DOHH2 (cell line): ENCODE measurements at regions not wholly inside any gene's neighbourhood (a gene's known extent, or its start where the extent isn't known, plus 50 kb on each side); places are given as distances from the start of the nearest gene placed in this dataset.

Experiments
- CTCF ChIP-seq: fragments of 200-600 bp; sonication (generic); IDR thresholded peaks from one replicate; pipeline ENCODE4 v1.5.1; 2014; ENCODE audit warnings: antibody characterized with exemption, mild to moderate bottlenecking, low read depth, low read length; ENCODE audit not compliant: poor library complexity, severe bottlenecking
- EZH2phosphoT487 ChIP-seq: fragments of 200-600 bp; sonication (generic); IDR thresholded peaks from 2 replicates; pipeline ENCODE4 v1.6.1; 2017; ENCODE audit warnings: borderline replicate concordance, mild to moderate bottlenecking, antibody characterized with exemption, low read length, moderate library complexity, mixed read lengths

GRCh38 chr3:189519458-189519857 is 111.7 kb upstream of the TP63 start:
- no peak for TF ChIP-seq CTCF
- no peak for TF ChIP-seq EZH2phosphoT487
